Mesenchymal stem cell (in vitro differentiated cells and primary cell): ENCODE measurements at regions not wholly inside any gene's neighbourhood (a gene's known extent, or its start where the extent isn't known, plus 50 kb on each side); places are given as distances from the start of the nearest gene placed in this dataset.

ENCODE experiments used
- DNase-seq: peaks from one replicate; pipeline ENCODE4 v3.0.0-alpha.2; 2013
- H2AFZ ChIP-seq: one replicate; pipeline ENCODE4 v1.6.1; 2013; ENCODE audit warnings: low read depth, mild to moderate bottlenecking, control low read depth, inconsistent platforms, low read length, moderate library complexity
- H2AK5ac ChIP-seq: 2 replicates; pipeline ENCODE4 v1.6.1; 2013; ENCODE audit warnings: low read length, moderate library complexity, mild to moderate bottlenecking, inconsistent platforms; ENCODE audit not compliant: severe bottlenecking
- H2BK120ac ChIP-seq: one replicate; pipeline ENCODE4 v1.6.1; 2013; ENCODE audit warnings: low read depth, mild to moderate bottlenecking, inconsistent platforms, low read length, moderate library complexity
- H2BK12ac ChIP-seq, 2 experiments: one replicate each; pipeline ENCODE4 v1.6.1; 2013; ENCODE audit warnings: inconsistent platforms in 2 of 2, low read length in 2 of 2, mild to moderate bottlenecking in 2 of 2, moderate library complexity in 2 of 2, control low read depth in 1 of 2
- H2BK15ac ChIP-seq: one replicate; pipeline ENCODE4 v1.6.1; 2013; ENCODE audit warnings: mild to moderate bottlenecking, low read depth, inconsistent platforms; ENCODE audit not compliant: poor library complexity, severe bottlenecking
- H2BK5ac ChIP-seq: 2 replicates; pipeline ENCODE4 v1.6.1; 2013; ENCODE audit warnings: low read depth, mild to moderate bottlenecking, low read length, control low read depth, inconsistent platforms; ENCODE audit not compliant: poor library complexity, severe bottlenecking
- H3K14ac ChIP-seq, 2 experiments: one replicate each; pipeline ENCODE4 v1.6.1; 2013; ENCODE audit warnings: inconsistent platforms in 2 of 2, low read length in 2 of 2, control low read depth in 1 of 2, mild to moderate bottlenecking in 1 of 2, moderate library complexity in 1 of 2
- H3K18ac ChIP-seq, 2 experiments: one replicate each; pipeline ENCODE4 v1.6.1; 2013; ENCODE audit warnings: inconsistent platforms in 2 of 2, low read length in 2 of 2, control low read depth in 1 of 2, low read depth in 1 of 2, mild to moderate bottlenecking in 1 of 2
- H3K23ac ChIP-seq, 2 experiments: one replicate each; pipeline ENCODE4 v1.6.1; 2013; ENCODE audit warnings: inconsistent platforms in 2 of 2, low read length in 2 of 2, mild to moderate bottlenecking in 2 of 2, moderate library complexity in 2 of 2, control low read depth in 1 of 2
- H3K27ac ChIP-seq: 2 replicates; pipeline ENCODE4 v1.5.1; 2013; ENCODE audit warnings: mild to moderate bottlenecking, moderate library complexity, low read length, control low read depth, inconsistent platforms; ENCODE audit not compliant: poor library complexity, severe bottlenecking
- H3K27me3 ChIP-seq, 2 experiments: 2 replicates each; pipeline versions ENCODE4 v1.6.1 to v1.7.0; 2013; ENCODE audit warnings: low read length in 2 of 2, mild to moderate bottlenecking in 2 of 2, moderate library complexity in 2 of 2, control low read depth in 1 of 2, inconsistent platforms in 1 of 2; ENCODE audit not compliant: control insufficient read depth in 1 of 2, insufficient read depth in 1 of 2
- H3K36me3 ChIP-seq, 2 experiments: 2 replicates each; pipeline versions ENCODE4 v1.6.1 to v1.7.0; 2013; ENCODE audit warnings: low read length in 2 of 2, control low read depth in 1 of 2, inconsistent platforms in 1 of 2, low read depth in 1 of 2, mild to moderate bottlenecking in 1 of 2; ENCODE audit not compliant: insufficient read depth in 2 of 2, control insufficient read depth in 1 of 2
- H3K4ac ChIP-seq, 2 experiments: one replicate each; pipeline ENCODE4 v1.6.1; 2013; ENCODE audit warnings: inconsistent platforms in 2 of 2, low read length in 2 of 2, mild to moderate bottlenecking in 2 of 2, moderate library complexity in 2 of 2, control low read depth in 1 of 2, low read depth in 1 of 2
- H3K4me1 ChIP-seq: 2 replicates; pipeline ENCODE4 v1.6.1; 2013; ENCODE audit warnings: low read depth, low read length, control low read depth; ENCODE audit not compliant: control insufficient read depth, insufficient read depth
- H3K4me2 ChIP-seq: 2 replicates; pipeline ENCODE4 v1.6.1; 2013; ENCODE audit warnings: low read length, mild to moderate bottlenecking, inconsistent platforms; ENCODE audit not compliant: poor library complexity, severe bottlenecking
- H3K4me3 ChIP-seq, 2 experiments: 2 replicates each; pipeline versions ENCODE4 v1.5.1 to v1.7.0; 2013; ENCODE audit warnings: low read length in 2 of 2, mild to moderate bottlenecking in 2 of 2, control low read depth in 1 of 2, low read depth in 1 of 2; ENCODE audit not compliant: insufficient read depth in 1 of 2
- H3K79me1 ChIP-seq: replicated peaks from 2 replicates; pipeline ENCODE4 v1.6.1; 2013; ENCODE audit warnings: mild to moderate bottlenecking, control low read depth, low read length, inconsistent platforms; ENCODE audit not compliant: poor library complexity, severe bottlenecking
- H3K9ac ChIP-seq: 2 replicates; pipeline ENCODE4 v1.7.0; 2013; ENCODE audit warnings: mild to moderate bottlenecking, low read length, moderate library complexity
- H3K9me3 ChIP-seq: 2 replicates; pipeline ENCODE4 v1.7.0; 2013; ENCODE audit warnings: mild to moderate bottlenecking, low read length; ENCODE audit not compliant: control insufficient read depth
- H4K8ac ChIP-seq: one replicate; pipeline ENCODE4 v1.6.1; 2013; ENCODE audit warnings: inconsistent platforms, mild to moderate bottlenecking, low read length, moderate library complexity
- H4K91ac ChIP-seq: one replicate; pipeline ENCODE4 v1.6.1; 2013; ENCODE audit warnings: mild to moderate bottlenecking, low read length, inconsistent platforms
- WGBS: methylation state at CpG from one replicate; pipeline ENCODE4 v1.1.7; 2013; ENCODE audit warnings: mixed read lengths; 5-methylcytosine and 5-hydroxymethylcytosine counted together

DNA sequence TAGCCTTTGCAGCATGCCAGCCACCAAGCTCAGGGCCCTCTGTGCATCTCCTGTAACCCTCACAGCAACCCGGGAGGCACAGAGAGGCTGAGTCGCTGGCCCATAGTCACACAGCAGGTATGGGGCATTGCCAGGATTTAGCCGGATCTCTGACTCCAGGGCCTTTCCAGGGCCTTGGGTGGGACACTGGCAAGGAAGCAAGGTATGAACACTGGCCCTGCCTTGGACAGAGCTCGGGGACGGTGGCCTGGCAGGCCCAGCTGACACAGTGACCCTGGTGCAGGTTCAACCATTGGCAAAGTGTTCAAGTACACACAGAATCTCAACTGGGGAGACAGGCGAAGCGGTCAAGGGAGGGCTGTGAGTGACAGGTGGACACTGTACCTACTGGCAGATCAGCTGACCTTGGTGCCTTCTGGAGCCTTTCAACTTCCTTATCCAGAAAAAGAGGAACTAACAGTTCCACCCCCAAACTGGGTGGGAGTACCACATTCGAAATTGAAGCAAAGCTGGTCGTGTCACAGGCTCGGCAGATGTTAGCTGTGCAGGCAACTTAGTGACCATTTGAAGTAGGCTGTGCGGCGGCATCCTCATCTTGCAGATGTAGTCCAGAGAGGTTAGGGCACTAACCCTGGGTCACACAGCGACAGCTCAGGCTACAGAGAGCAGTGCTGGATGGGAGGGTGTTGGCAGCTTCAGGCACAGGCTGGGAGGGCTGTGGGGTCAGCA, 287.4 kb downstream of the SEC14L1 start:
- peak overlapping the region; percentile 7 for H2AK5ac ChIP-seq
- no peaks in the 10 kb centered on the region for H3K9me3 ChIP-seq
- H3K4me2 ChIP-seq = no peak overlapping the region
- no peak overlapping the region for H2BK5ac ChIP-seq
- H3K27ac ChIP-seq = peak overlapping the region; percentile 97
- peak overlapping the region in 1 of 2 experiments; percentile 29 for H3K14ac ChIP-seq
- peak overlapping the region; percentile 5 for H4K8ac ChIP-seq
- H3K9ac ChIP-seq = peak overlapping the region; percentile 82
- H3K23ac ChIP-seq = peak overlapping the region in 1 of 2 experiments; percentile 46
- peak overlapping the region; percentile 56 to 61 for H2BK12ac ChIP-seq
- peak overlapping the region; percentile 24 for H2BK120ac ChIP-seq
- 86% methylated on average over 13 of the region's 13 CpGs for WGBS
- peak overlapping the region; percentile 54 to 60 for H3K18ac ChIP-seq
- H3K36me3 ChIP-seq = peaks cover 3 to 24% of the 10 kb centered on the region in 2 experiments
- peak overlapping the region; percentile 12 to 29 for H3K4ac ChIP-seq
- no peaks in the 10 kb centered on the region for H3K27me3 ChIP-seq
- no peak overlapping the region for H2AFZ ChIP-seq
- H3K4me3 ChIP-seq = no peak overlapping the region
- peaks cover 7% of the 10 kb centered on the region for H3K79me1 ChIP-seq
- H3K4me1 ChIP-seq = peaks cover 82% of the 10 kb centered on the region
- peak overlapping the region; percentile 84 for H4K91ac ChIP-seq
- no peak for DNase-seq
- H2BK15ac ChIP-seq = peak overlapping the region; percentile 19

DNA sequence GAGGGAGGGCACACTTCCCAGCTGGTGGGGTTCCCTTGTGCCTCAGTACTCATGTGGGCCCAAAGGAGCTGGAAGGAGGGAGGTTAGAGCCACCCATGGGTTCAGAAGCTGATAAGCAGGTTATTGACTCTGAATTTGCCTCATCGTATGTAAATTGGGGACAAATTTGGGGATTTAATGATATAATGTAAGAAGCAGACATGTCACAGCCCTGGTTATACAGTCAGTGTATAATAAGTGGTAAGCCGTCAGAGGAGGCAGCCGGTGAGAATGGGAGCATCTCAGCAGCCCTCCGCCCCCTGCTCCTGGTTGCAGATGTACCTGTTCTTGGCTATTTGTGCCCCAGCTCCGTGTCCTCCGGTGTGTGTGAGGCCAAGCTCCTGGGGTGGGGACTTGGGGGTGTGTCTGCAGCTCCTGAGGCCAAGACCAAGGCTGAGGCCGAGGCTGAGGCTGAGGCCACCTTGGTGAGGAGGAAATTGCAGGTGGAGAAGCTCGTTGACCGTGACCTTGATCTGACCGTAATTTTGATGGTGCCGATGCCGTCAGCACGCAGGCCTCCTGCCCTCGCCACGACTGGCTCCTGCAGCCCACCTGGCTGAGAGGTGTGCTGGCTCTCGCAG, 288.1 kb downstream of the SEC14L1 start:
- peaks cover 9% of the 10 kb centered on the region for H3K79me1 ChIP-seq
- peak overlapping the region; percentile 34 to 60 for H3K18ac ChIP-seq
- no peak overlapping the region for H2AFZ ChIP-seq
- H3K4me2 ChIP-seq = no peak overlapping the region
- 90% methylated on average over 16 of the region's 16 CpGs for WGBS
- no peak for DNase-seq
- H3K23ac ChIP-seq = no peak overlapping the region
- peak overlapping the region in 1 of 2 experiments; percentile 57 for H3K14ac ChIP-seq
- H3K9ac ChIP-seq = peak overlapping the region; percentile 82
- H2BK15ac ChIP-seq = peak overlapping the region; percentile 19
- no peak overlapping the region for H3K27ac ChIP-seq
- no peaks in the 10 kb centered on the region for H3K9me3 ChIP-seq
- H3K27me3 ChIP-seq = no peaks in the 10 kb centered on the region
- peak overlapping the region; percentile 84 for H4K91ac ChIP-seq
- peak overlapping the region; percentile 24 for H2BK120ac ChIP-seq
- H2BK12ac ChIP-seq = peak overlapping the region; percentile 44 to 61
- peak overlapping the region; percentile 17 for H2AK5ac ChIP-seq
- peak overlapping the region; percentile 27 to 29 for H3K4ac ChIP-seq
- H3K4me1 ChIP-seq = peaks cover 83% of the 10 kb centered on the region
- H2BK5ac ChIP-seq = no peak overlapping the region
- H4K8ac ChIP-seq = peak overlapping the region; percentile 29
- no peak overlapping the region for H3K4me3 ChIP-seq
- peaks cover 3 to 24% of the 10 kb centered on the region in 2 experiments for H3K36me3 ChIP-seq

DNA sequence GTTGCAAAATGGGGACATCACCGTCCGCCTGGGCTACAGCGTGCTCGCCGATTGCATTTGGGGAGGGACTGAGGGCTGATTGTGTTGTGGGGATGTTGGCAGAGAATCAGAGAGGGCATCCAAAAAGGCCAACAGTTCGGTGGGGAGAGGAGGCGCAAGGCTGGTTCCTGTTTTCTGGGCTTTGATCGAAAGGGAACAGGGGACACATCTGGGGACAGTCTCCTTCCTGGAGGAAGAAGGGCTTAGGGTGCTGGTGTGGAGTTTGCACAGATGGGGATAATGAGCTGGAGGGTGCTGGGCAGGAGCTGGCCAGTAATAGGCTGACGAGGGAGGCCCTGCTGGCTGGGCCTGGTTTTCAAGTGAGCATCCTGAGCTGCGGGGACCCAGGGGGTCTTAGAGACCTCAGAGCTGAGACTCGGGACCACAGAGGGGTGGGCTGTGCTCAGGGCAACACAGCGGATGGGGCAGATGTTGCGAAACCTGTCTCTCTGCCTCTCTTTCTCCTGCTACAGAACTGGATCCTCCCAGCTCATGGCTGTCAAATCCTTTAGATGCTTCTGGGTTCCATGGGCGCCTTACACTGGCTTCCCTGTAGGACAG, 288.7 kb downstream of the SEC14L1 start:
- Histone ChIP-seq H4K8ac (peak overlapping the region; percentile 70), H2AFZ (no peak overlapping the region), H3K4me1 (peaks cover 83% of the 10 kb centered on the region), H3K4me2 (no peak overlapping the region), H3K9me3 (no peaks in the 10 kb centered on the region), H4K91ac (peak overlapping the region; percentile 72), H3K4me3 (no peak overlapping the region), H3K27ac (peak overlapping the region; percentile 66), H2BK120ac (peak overlapping the region; percentile 87), H3K18ac (peak overlapping the region; percentile 82 to 86), H3K23ac (no peak overlapping the region), H2BK15ac (peak overlapping the region; percentile 57), H2BK12ac (peak overlapping the region; percentile 44 to 56), H3K4ac (peak overlapping the region in 1 of 2 experiments; percentile 29), H2AK5ac (peak overlapping the region; percentile 37), H3K36me3 (peaks cover 3 to 26% of the 10 kb centered on the region in 2 experiments), H3K27me3 (no peaks in the 10 kb centered on the region), H2BK5ac (no peak overlapping the region), H3K14ac (peak overlapping the region in 1 of 2 experiments; percentile 8), H3K79me1 (peaks cover 12% of the 10 kb centered on the region), H3K9ac (peak overlapping the region; percentile 82)
- 73% methylated on average over 14 of the region's 14 CpGs for WGBS
- DNase-seq = no peak
